ENCODE measurements at regions not wholly inside any gene's neighbourhood (a gene's known extent, or its start where the extent isn't known, plus 50 kb on each side); places are given as distances from the start of the nearest gene placed in this dataset.
"Not testable (repeated sequence)": the region's sequence is repeated elsewhere in the genome, so short reads cannot be mapped to it uniquely, and the experiment has no call there.

DNA sequence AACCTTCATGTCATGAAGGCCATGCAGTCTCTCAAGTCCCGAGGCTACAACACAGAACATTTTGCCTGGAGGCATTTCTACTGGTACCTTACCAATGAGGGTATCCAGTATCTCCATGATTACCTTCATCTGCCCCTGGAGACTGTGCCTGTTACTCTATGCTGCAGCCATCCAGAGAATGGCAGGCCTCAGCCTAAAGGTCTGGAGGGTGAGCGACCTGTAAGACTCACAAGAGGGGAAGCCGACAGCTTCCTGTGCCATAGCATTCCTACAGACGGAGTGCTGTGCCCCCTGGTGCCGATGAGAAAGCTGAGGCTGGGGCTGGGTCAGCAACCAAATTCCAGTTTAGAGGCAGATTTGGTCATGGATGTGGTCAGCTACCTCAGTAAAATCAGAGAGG is 51.3 kb upstream of the CADPS start:
- no peak for DNase-seq (ENCODE audit: low read depth in 2 of 2)

GRCh38 chr3:62928256-62928655 is 53.0 kb upstream of the CADPS start:
- DNase-seq (ENCODE audit: low read depth in 2 of 2): no peak

- DNase-seq (ENCODE audit: low read depth in 2 of 2): no peak
Observed at GRCh38 chr3:62929771-62930170, 54.6 kb upstream of the CADPS start.

- no peak for DNase-seq (ENCODE audit: low read depth in 2 of 2)
Observed at GRCh38 chr3:62935793-62936192, 60.6 kb upstream of the CADPS start.

- DNase-seq (ENCODE audit: low read depth in 2 of 2): no peak
Observed at GRCh38 chr3:62936626-62937254, 61.5 kb upstream of the CADPS start.

GRCh38 chr3:62938583-62938982 is 63.4 kb upstream of the CADPS start:
- DNase-seq (ENCODE audit: low read depth in 2 of 2): no peak

- DNase-seq (ENCODE audit: low read depth in 2 of 2): no peak
Observed at GRCh38 chr3:62939707-62940106, 64.5 kb upstream of the CADPS start.

DNA sequence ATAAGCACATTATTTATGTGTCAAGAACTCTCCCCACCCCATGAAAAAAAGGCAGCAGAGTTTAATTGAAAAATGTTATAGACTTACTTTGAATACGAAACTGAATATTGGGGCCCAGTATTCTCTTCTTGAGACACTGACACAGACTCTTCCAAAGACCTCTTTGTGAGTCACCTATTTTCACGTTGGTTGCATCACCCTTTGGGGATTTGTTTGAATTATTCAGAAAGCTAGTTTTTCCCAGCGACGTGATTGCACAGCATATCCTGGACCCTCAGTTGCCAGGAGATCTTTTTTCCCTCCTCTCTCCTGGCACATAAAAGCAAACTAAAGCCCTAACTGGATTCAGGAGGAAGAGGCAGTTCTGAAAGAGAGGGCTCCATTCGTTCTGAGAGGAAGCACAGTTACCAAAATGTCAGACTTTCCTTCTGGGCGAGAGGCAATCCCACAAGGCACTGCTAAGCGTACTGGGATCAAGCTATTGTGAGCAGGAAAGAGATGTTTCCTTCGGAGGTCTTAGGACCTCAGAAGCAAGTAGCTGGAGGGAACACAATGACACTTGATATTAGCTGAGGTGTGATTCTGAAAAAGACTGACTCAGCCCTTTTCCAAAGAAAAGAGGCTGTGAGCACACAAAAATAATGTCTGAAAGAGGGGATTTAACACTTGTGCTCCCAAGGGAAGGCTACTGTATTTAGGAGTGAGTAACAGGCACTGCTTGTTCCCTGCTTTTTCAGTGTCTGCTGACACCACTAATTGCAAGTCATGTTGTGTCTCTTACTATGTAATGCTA is 65.8 kb upstream of the CADPS start:
- DNase-seq (ENCODE audit: low read depth in 2 of 2): peak; percentile 72 to 73

DNA sequence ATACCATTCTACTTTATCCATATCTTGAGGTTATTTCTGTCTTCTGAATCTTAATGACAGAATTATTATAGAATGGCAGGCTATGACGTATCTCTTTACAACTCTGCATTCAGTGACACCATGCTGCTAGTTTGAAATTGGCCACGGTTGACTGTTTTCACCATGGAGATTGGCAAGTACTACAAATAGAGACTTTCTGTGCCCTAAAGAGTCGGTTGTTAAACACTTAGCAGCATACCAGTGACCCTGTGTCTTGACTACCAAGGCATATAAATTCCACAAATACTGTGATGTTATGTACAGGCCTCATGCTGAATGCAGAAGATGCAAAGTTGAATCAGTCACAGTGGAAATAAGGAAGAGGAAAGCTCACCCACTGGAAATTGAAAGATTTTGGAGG is 67.0 kb upstream of the CADPS start:
- no peak for DNase-seq (ENCODE audit: low read depth in 2 of 2)

- no peak for DNase-seq (ENCODE audit: low read depth in 2 of 2)
Observed at GRCh38 chr3:62942764-62943163, 67.5 kb upstream of the CADPS start.

DNA sequence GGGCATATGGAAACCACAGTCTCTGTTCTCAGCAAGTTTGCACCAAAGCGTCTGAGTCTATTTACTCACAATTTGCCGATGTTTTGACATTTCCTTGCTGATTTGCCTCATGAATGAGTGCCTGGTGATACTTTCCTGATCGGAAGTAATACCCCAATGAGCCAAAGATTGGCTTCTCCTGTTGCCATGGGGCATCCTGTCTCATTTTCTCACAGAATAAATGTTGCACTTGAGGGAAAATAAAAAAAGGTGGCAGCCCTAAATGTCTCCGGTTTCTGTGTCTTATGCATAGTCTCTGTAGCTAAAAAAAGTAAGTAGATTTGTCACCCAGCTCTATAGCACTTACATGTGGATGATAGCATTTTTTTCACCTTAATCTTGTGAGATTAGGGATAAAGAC is 73.7 kb upstream of the CADPS start:
- DNase-seq (ENCODE audit: low read depth in 2 of 2): no peak

- DNase-seq (ENCODE audit: low read depth in 2 of 2): no peak
Observed at GRCh38 chr3:62950210-62950609, 75.0 kb upstream of the CADPS start.

GRCh38 chr3:62951037-62951613 is 75.9 kb upstream of the CADPS start:
- DNase-seq (ENCODE audit: low read depth in 2 of 2): no peak

- not testable (repeated sequence) for DNase-seq (ENCODE audit: low read depth in 2 of 2)
Observed at GRCh38 chr3:62951880-62952279, 76.7 kb upstream of the CADPS start.

DNA sequence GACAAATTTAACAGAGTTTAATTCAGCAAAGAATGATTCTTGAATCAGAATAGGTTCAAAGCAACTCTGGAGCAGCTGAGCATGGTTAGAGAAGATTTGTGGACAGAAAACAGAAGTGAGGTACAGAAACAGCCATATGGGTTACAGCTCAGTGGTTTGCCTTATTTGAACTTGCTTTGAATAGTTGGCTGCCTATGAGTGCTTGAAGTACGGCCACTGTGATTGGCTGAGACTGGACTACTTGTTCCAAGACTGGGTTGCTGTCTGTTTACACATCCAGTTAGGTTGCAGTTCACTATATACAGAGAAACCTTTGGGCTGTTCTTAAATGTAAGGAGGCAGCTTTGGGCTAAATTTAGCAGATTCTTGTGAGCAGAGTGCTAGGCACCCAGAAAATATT is 79.4 kb upstream of the CADPS start:
- no peak for DNase-seq (ENCODE audit: low read depth in 2 of 2)

DNA sequence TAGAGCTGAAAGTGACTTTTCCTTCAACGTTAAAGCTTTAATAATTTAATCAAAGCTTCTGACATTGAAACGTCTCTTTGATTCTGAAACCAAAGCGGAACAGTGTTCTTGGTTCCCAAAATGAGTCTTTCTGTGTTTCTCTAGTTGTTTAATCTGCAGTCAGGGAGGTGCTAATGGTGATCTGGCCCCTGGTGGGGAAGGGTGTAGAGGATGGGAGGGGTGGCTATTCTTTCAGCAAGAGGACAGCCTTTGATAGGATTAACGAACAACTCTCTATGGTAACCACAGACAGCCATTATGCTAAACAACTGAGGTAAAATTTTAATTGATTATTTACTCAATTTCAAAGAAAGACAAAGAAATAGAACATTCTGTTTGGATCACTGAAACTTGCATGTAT is 79.9 kb upstream of the CADPS start:
- DNase-seq (ENCODE audit: low read depth in 2 of 2): no peak

GRCh38 chr3:62956411-62956810 is 81.2 kb upstream of the CADPS start:
- no peak for DNase-seq (ENCODE audit: low read depth in 2 of 2)

DNA sequence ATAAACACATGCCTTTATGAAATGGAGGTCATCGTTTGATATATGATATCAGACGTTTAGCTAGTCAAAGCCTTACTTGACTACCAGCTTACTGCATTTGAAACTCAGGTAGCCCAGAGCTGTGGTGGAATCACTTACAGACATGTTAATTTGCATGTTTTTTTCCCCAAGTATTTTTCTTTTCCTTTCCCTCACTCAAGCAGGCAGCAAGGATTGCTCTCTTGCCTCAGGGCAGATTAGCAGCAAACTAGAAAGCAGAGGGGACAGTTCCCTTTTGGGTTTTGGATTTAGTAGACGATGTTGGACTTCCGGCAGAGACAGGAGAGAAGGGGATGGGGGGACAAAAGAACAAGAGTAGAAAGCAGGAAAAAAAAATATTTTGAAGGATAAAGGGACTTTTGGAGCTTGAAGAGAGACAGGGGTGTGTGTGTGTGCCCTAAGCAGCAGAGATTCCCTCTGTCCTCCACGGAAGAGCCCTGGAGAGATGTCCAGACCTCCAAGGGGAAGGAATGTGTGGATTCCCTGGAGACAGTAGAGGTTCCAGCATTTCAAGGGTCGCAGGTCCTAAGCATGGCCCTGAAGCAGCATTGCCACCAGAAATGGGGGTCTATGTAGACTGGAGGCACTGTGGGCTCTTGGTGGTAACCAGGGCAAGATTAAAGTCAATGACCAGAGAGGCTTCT is 86.8 kb upstream of the CADPS start:
- no peak for DNase-seq (ENCODE audit: low read depth in 2 of 2)

DNA sequence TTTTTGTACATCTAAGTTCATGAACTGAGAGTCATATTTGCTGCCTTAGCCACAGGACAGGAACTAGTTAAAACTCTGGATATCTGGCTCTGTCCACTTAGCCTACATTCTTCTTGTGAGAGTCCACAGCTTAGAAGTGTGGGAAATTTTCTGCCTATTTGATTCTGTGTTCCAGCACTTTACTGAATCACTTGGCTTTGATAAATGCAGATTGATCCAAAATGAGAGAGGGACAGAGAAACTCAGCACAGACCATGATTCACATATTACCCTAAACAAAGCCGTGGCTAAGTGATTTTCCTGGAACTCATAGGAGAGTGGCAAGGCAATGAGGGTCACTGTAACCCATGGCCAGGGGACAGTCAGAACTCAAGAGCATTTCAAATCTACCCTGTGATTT is 87.5 kb upstream of the CADPS start:
- DNase-seq (ENCODE audit: low read depth in 2 of 2): no peak

- no peak for DNase-seq (ENCODE audit: low read depth in 2 of 2)
Observed at GRCh38 chr3:62965311-62965710, 90.1 kb upstream of the CADPS start.

DNA sequence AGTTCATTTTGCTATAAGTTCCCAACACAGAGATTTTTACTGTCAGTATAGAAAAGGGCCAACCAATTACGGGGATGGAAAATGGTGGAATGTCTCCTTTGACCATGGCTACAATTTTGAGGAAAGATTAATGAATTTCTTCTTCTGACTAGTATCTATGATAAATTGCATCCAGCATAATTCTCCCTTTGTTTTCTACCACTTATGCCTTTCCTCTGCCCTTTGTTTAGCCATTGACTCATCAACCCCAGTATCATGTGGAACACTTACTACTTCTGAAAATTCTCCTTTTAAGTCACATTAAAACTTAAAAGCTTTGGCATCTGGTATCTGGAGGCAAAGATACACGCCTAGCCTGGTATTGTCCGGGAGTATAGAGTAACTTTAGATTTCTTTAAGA is 92.9 kb upstream of the CADPS start:
- DNase-seq (ENCODE audit: low read depth in 2 of 2): no peak

GRCh38 chr3:62970648-62971047 is 95.4 kb upstream of the CADPS start:
- no peak for DNase-seq (ENCODE audit: low read depth in 2 of 2)

GRCh38 chr3:62975566-62975965 is 100.3 kb upstream of the CADPS start:
- DNase-seq (ENCODE audit: low read depth in 2 of 2): no peak

All from fibroblast of skin of left quadriceps (primary cell).